HG02884 (cell line): ENCODE measurements at regions not wholly inside any gene's neighbourhood (a gene's known extent, or its start where the extent isn't known, plus 50 kb on each side); places are given as distances from the start of the nearest gene placed in this dataset.
"Not testable (repeated sequence)": the region's sequence is repeated elsewhere in the genome, so short reads cannot be mapped to it uniquely, and the experiment has no call there.

Experiments
- ATAC-seq: cut with Tn5 transposase; IDR thresholded peaks from one replicate; pipeline ENCODE4 v1.9.1; 2021; ENCODE audit warnings: mild to moderate bottlenecking, moderate library complexity; ENCODE audit not compliant: unreplicated experiment

GRCh38 chr7:13068032-13068431 lies 380.6 kb downstream of the ARL4A start:
- ATAC-seq = no peak

GRCh38 chr7:13069841-13070240 lies 382.4 kb downstream of the ARL4A start:
- no peak for ATAC-seq

- no peak for ATAC-seq
Measured at GRCh38 chr7:13072014-13072413, 384.6 kb downstream of the ARL4A start.

GRCh38 chr7:13077466-13077865 lies 390.0 kb downstream of the ARL4A start:
- no peak for ATAC-seq

- ATAC-seq = no peak
Measured at GRCh38 chr7:13078105-13078504, 390.7 kb downstream of the ARL4A start.

GRCh38 chr7:13090959-13091358 lies 403.5 kb downstream of the ARL4A start:
- ATAC-seq = no peak

GRCh38 chr7:13091974-13092707 lies 404.7 kb downstream of the ARL4A start:
- ATAC-seq = no peak

GRCh38 chr7:13092708-13093005 lies 405.2 kb downstream of the ARL4A start:
- ATAC-seq = no peak

- no peak for ATAC-seq
Measured at GRCh38 chr7:13093160-13093559, 405.7 kb downstream of the ARL4A start.

- no peak for ATAC-seq
Measured at GRCh38 chr7:13097499-13097898, 410.1 kb downstream of the ARL4A start.

GRCh38 chr7:13098161-13098560 lies 410.7 kb downstream of the ARL4A start:
- no peak for ATAC-seq

- ATAC-seq = peak; percentile 59
Measured at GRCh38 chr7:13099154-13099795, 411.8 kb downstream of the ARL4A start.

GRCh38 chr7:13104128-13104527 lies 416.7 kb downstream of the ARL4A start:
- ATAC-seq = no peak

GRCh38 chr7:13105209-13105608 lies 417.8 kb downstream of the ARL4A start:
- no peak for ATAC-seq

- ATAC-seq = no peak
Measured at GRCh38 chr7:13106513-13106912, 419.1 kb downstream of the ARL4A start.

GRCh38 chr7:13107291-13107690 lies 419.9 kb downstream of the ARL4A start:
- no peak for ATAC-seq

- no peak for ATAC-seq
Measured at GRCh38 chr7:13108061-13108460, 420.6 kb downstream of the ARL4A start.

GRCh38 chr7:13109201-13109600 lies 421.8 kb downstream of the ARL4A start:
- ATAC-seq = no peak

- no peak for ATAC-seq
Measured at GRCh38 chr7:13110107-13110506, 422.7 kb downstream of the ARL4A start.

GRCh38 chr7:13111230-13111629 lies 423.8 kb downstream of the ARL4A start:
- no peak for ATAC-seq

GRCh38 chr7:13114240-13114639 lies 426.8 kb downstream of the ARL4A start:
- ATAC-seq = not testable (repeated sequence)

GRCh38 chr7:13115157-13115772 lies 427.8 kb downstream of the ARL4A start:
- ATAC-seq = no peak
